ENCODE measurements at regions not wholly inside any gene's neighbourhood (a gene's known extent, or its start where the extent isn't known, plus 50 kb on each side); places are given as distances from the start of the nearest gene placed in this dataset.

DNA sequence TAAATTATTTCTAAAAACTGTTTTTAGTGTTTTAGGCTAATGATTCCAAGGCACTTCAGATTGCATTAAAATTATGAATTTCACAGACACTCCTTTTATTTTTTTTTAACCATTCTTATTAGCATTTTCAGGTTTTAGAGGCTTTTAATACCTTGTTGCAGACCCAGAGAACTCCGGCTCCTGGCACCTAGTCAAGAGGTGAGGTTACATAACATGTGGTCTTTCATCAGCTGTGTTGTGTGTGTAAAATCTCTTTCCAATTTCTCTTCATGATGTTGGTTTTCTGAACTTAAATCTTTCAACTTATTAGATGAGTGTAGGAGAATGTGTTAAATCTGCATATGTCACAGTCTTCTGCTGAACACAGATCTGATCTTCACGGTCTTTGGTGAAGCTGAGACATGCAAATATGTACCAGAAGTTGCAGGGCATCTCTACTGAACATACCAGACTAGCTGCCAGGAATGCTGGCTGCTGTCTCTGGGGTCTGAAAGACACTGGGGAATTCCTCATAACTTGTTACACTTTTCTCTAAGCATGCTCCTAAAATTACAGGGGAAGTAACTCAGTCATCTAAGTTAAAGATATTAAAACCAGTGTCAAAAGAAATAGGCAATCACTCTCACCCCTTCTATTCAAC lies 1165.3 kb downstream of the EFNB2 start:
- H3K9me3 Mint-ChIP-seq (ENCODE audit: unreplicated experiment): no peaks in the 10 kb centered on the region
- no peak overlapping the region for H3K27ac Mint-ChIP-seq (ENCODE audit: unreplicated experiment)
- H3K36me3 Mint-ChIP-seq (ENCODE audit: unreplicated experiment): peaks cover 6% of the 10 kb centered on the region
- H3K4me1 Mint-ChIP-seq (ENCODE audit: low read depth, unreplicated experiment): no peaks in the 10 kb centered on the region
- no peaks in the 10 kb centered on the region for H3K27me3 Mint-ChIP-seq (ENCODE audit: unreplicated experiment)
- TF ChIP-seq, protein P1, sequence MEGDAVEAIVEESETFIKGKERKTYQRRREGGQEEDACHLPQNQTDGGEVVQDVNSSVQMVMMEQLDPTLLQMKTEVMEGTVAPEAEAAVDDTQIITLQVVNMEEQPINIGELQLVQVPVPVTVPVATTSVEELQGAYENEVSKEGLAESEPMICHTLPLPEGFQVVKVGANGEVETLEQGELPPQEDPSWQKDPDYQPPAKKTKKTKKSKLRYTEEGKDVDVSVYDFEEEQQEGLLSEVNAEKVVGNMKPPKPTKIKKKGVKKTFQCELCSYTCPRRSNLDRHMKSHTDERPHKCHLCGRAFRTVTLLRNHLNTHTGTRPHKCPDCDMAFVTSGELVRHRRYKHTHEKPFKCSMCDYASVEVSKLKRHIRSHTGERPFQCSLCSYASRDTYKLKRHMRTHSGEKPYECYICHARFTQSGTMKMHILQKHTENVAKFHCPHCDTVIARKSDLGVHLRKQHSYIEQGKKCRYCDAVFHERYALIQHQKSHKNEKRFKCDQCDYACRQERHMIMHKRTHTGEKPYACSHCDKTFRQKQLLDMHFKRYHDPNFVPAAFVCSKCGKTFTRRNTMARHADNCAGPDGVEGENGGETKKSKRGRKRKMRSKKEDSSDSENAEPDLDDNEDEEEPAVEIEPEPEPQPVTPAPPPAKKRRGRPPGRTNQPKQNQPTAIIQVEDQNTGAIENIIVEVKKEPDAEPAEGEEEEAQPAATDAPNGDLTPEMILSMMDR (IDR thresholded peaks at IDR 0.05; ENCODE audit: partially characterized antibody, unreplicated experiment): no peak
- no peak overlapping the region for H3K4me3 Mint-ChIP-seq (ENCODE audit: unreplicated experiment)
- DNase-seq: no peak

DNA sequence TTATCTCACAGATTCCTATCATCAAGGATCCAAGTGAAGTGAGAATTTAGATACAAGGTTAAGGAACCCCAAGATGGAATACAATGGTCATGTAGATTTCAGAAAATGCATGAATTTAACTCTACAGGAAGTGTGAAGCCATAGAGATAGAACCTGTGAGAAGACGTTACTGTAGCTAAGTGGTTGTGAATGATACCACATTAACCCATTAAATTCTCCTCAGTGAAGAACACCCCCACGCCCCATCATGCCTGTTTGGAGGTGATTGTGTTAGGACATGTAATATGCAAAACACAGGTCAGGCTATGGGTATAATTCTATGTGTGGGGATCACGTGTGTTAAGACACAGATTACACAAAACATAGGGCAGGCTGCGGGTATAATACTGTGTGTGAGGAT lies 1166.7 kb downstream of the EFNB2 start:
- TF ChIP-seq, protein P1 (IDR thresholded peaks at IDR 0.05; ENCODE audit: partially characterized antibody, unreplicated experiment): no peak
- H3K4me3 Mint-ChIP-seq (ENCODE audit: unreplicated experiment): no peak overlapping the region
- H3K27me3 Mint-ChIP-seq (ENCODE audit: unreplicated experiment): no peaks in the 10 kb centered on the region
- H3K36me3 Mint-ChIP-seq (ENCODE audit: unreplicated experiment): peaks cover 6% of the 10 kb centered on the region
- no peak overlapping the region for H3K27ac Mint-ChIP-seq (ENCODE audit: unreplicated experiment)
- DNase-seq: no peak
- peaks cover 2% of the 10 kb centered on the region for H3K4me1 Mint-ChIP-seq (ENCODE audit: low read depth, unreplicated experiment)
- no peaks in the 10 kb centered on the region for H3K9me3 Mint-ChIP-seq (ENCODE audit: unreplicated experiment)

DNA sequence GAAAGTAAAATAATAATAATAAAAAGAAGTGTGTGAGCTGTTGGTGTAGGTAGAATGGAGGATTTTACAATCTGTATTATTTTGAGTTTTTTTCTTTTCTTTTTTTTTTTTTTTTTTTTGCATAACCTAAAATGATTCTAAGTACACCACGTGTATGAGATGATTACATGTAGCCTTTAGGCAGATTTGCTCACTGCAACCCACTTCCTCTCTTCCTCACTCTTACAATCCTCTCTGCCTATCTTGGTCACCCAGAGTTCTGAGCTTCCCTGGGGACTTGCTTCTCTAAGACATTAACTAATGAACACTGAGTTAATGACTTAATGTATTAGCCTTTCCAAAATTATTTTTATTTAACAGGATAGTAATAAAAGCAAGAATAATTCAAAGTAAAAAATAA lies 1169.6 kb downstream of the EFNB2 start:
- no peak for DNase-seq
- Mint-ChIP-seq H3K9me3 (ENCODE audit: unreplicated experiment) (no peaks in the 10 kb centered on the region), H3K4me3 (ENCODE audit: unreplicated experiment) (no peak overlapping the region), H3K27ac (ENCODE audit: unreplicated experiment) (no peak overlapping the region), H3K4me1 (ENCODE audit: low read depth, unreplicated experiment) (peaks cover 10% of the 10 kb centered on the region), H3K27me3 (ENCODE audit: unreplicated experiment) (no peaks in the 10 kb centered on the region), H3K36me3 (ENCODE audit: unreplicated experiment) (no peaks in the 10 kb centered on the region)
- TF ChIP-seq, protein P1 (IDR thresholded peaks at IDR 0.05; ENCODE audit: partially characterized antibody, unreplicated experiment): no peak

DNA sequence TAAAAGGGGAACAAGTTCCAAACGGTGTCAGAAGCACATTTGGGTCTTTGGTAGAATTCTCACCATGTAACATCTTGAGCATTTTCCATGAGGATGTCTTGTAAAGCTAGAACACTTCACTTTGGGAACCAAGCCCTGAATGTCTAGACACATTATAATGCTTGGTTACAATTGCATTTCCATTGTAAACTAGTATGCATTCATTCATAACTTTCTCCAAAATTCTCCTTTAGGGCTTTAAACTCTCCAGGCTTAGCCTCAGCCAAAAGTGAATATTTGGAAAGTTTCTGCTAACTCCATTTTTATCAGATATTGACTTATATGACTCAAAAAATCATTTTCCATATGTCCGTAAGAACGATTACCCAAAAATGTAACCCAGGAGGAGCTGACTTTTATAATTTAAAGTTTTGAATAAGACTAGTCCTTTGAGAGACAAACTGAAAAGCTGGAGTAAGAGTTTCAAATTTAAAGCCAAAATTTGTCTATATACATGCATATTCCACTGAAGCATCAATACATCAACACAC lies 1170.4 kb downstream of the EFNB2 start:
- Mint-ChIP-seq H3K27ac (ENCODE audit: unreplicated experiment) (no peak overlapping the region), H3K36me3 (ENCODE audit: unreplicated experiment) (no peaks in the 10 kb centered on the region), H3K4me1 (ENCODE audit: low read depth, unreplicated experiment) (peaks cover 10% of the 10 kb centered on the region), H3K4me3 (ENCODE audit: unreplicated experiment) (no peak overlapping the region), H3K9me3 (ENCODE audit: unreplicated experiment) (no peaks in the 10 kb centered on the region), H3K27me3 (ENCODE audit: unreplicated experiment) (no peaks in the 10 kb centered on the region)
- TF ChIP-seq, protein P1 (IDR thresholded peaks at IDR 0.05; ENCODE audit: partially characterized antibody, unreplicated experiment): no peak
- no peak for DNase-seq

DNA sequence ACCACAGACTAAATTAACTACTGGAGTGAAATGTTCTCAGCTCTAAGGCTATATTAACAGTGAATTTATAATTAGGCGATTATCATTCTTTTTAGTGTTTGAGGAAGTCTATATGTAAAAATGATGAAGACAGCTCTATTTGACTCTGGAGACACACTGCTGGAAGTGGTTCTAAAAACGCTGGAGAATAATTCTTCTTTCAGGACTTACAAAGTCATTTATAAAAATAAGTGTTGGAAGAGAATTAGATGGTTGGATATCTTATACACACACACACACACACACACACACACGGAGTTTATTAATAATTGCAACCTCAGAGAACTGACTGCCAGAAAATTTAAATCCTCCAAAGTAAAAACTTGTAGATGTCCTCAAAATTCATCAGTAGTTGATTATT lies 1171.3 kb downstream of the EFNB2 start:
- Mint-ChIP-seq H3K27me3 (ENCODE audit: unreplicated experiment) (no peaks in the 10 kb centered on the region), H3K27ac (ENCODE audit: unreplicated experiment) (no peak overlapping the region), H3K4me1 (ENCODE audit: low read depth, unreplicated experiment) (peaks cover 10% of the 10 kb centered on the region), H3K9me3 (ENCODE audit: unreplicated experiment) (no peaks in the 10 kb centered on the region), H3K4me3 (ENCODE audit: unreplicated experiment) (no peak overlapping the region), H3K36me3 (ENCODE audit: unreplicated experiment) (no peaks in the 10 kb centered on the region)
- TF ChIP-seq, protein P1 (IDR thresholded peaks at IDR 0.05; ENCODE audit: partially characterized antibody, unreplicated experiment): no peak
- DNase-seq: no peak
